RWPE1 (cell line): ENCODE measurements at regions not wholly inside any gene's neighbourhood (a gene's known extent, or its start where the extent isn't known, plus 50 kb on each side); places are given as distances from the start of the nearest gene placed in this dataset.

ENCODE experiments used
- CTCF ChIA-PET: fragments of 350-600 bp; sonication (Branson Sonifier 250); formaldehyde crosslinking; extraction: SDS; loops from one replicate; lab custom pipeline; 2021; lab: Yijun Ruan, JAX
- POLR2A ChIA-PET: fragments of 400-600 bp; formaldehyde crosslinking; extraction: SDS; loops from one replicate; lab custom pipeline; 2020; ENCODE audit warnings: antibody characterized with exemption; ENCODE audit not compliant: low non-redundant PET; lab: Yijun Ruan, JAX
- DNase-seq: peaks from one replicate; pipeline ENCODE4 v3.0.0; 2012; ENCODE audit warnings: low spot score
- H3K27ac ChIP-seq: fragments of 450-650 bp; 2 replicates; pipeline ENCODE4 v1.5.1; 2017
- TF ChIP-seq, protein P1 (sequence below): fragments of 450-650 bp; conservative IDR thresholded peaks from 2 replicates; pipeline ENCODE4 v1.5.1; 2017; ENCODE audit warnings: low read depth, mild to moderate bottlenecking

DNA sequence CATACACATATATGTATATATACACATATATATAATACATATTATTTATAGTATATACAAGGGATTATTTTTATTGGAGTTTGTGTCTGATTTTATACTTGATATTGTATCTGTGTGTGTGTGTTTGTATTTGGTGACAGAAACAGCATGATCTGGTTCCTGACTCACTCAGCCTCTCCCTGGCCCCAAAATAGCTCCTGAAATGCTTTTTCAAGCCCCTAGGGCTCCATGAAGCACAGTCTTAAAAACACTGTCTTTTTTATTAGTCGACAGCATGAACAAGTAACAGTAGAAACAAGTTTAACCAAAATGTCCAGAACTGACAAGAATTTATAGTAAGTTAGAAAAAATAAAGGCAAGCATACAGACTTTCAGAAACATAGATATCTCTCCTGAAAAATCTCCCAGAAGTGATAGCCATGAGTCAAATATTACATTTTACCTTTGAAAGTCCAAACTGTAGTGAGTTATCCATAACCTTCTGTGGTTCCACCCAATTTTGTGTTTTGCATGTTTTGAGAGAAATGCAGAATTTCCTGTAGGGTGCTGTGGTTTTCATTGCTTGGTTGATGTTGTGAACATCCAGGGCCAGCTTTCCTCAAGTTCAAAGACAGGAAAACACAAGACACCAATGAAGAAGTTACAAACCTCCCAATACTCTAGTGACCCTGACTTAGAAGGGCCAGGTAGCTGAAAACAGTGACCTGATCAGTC is 98.5 kb upstream of the CCDC80 start:
- POLR2A ChIA-PET: no interaction called here
- no peak for DNase-seq
- TF ChIP-seq, protein P1, sequence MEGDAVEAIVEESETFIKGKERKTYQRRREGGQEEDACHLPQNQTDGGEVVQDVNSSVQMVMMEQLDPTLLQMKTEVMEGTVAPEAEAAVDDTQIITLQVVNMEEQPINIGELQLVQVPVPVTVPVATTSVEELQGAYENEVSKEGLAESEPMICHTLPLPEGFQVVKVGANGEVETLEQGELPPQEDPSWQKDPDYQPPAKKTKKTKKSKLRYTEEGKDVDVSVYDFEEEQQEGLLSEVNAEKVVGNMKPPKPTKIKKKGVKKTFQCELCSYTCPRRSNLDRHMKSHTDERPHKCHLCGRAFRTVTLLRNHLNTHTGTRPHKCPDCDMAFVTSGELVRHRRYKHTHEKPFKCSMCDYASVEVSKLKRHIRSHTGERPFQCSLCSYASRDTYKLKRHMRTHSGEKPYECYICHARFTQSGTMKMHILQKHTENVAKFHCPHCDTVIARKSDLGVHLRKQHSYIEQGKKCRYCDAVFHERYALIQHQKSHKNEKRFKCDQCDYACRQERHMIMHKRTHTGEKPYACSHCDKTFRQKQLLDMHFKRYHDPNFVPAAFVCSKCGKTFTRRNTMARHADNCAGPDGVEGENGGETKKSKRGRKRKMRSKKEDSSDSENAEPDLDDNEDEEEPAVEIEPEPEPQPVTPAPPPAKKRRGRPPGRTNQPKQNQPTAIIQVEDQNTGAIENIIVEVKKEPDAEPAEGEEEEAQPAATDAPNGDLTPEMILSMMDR: no peak
- CTCF ChIA-PET: interaction anchor here (1.0 kb wide), 1 partner anchor 46 kb away, joined by 3 read pairs; no protein-coding TSS in a partner anchor
- H3K27ac ChIP-seq: no peak overlapping the region

DNA sequence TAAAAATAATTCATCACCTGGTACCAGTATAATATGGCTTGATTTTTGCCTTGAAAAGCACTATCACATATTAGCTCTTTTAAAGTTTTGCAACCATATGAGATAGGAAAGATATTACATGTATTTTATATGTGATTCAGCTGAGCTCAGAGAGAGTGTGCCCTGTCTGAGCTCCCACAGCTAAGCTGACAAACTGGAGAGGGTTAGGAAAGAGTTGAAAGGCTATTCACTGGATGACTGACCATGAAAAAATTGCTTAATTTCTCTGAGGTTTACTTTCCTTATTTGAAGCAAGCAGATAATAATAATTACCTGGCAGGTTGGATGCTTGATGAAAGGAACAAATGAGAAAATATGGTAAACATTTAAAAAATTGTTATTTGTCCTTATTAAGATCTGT is 97.4 kb upstream of the CCDC80 start:
- H3K27ac ChIP-seq: no peak overlapping the region
- no peak for DNase-seq
- TF ChIP-seq, protein P1: no peak
- ChIA-PET POLR2A (no interaction called here), CTCF (no interaction called here)

DNA sequence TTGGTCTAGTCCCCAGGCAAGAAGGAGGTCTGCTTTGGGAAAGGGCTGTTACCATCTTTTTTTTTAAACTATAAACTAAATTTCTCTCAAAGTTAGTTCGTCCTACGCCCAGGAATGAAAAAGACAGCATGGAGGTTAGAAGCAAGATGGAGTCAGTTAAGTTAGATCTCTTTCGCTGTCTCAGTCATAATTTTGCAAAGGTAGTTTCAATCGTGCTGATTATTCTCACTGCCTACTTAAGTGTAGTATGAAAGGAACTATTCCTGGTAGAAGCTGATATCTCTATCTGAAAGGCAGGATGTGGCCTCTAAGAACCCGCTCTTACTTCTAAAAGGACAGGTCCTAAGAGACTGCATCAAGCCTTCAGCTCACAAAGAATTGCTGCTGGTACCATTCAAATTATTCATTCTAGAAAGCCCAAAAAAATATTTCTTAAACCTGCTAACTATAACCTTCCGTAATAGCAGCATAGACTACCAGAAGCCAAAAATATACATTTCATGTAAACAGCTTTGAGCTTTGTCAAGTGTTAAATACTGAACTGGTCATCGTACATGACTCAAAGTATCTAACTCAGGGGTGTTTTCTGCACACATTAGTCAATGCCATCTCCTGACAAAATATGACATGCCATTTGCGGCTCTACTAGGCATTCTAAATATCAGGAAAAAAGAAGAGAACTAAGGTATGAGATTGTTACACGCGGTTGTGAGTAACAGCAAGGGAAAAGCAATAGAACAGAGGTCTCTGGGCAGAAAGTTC is 96.0 kb upstream of the CCDC80 start:
- DNase-seq: no peak
- no peak overlapping the region for H3K27ac ChIP-seq
- ChIA-PET CTCF (interaction anchor here (0.8 to 0.9 kb wide), 2 partner anchors 12 to 43 kb away, joined by 3 to 5 read pairs; no protein-coding TSS in a partner anchor), POLR2A (no interaction called here)
- TF ChIP-seq, protein P1: no peak

DNA sequence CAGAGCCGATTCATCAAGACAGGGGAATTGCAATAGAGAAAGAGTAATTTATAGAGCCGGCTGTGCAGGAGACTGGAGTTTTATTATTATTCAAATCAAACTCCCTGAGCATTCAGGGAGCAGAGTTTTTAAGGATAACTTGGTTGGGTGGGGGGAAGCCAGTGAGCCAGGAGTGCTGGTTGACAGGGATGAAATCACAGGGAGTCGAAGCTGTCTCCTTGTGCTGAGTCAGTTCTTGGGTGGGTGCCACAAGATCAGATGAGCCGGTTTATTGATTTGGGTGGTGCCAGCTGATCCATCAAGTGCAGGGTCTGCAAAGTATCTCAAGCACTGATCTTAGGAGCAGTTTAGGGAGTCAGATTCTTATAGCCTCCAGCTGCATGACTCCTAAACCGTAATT is 95.4 kb upstream of the CCDC80 start:
- no peak for DNase-seq
- ChIA-PET CTCF (interaction anchor here (0.8 to 2.1 kb wide), 3 partner anchors 13 to 47 kb away, joined by 3 to 9 read pairs (median 5); no protein-coding TSS in a partner anchor), POLR2A (no interaction called here)
- TF ChIP-seq, protein P1: no peak
- H3K27ac ChIP-seq: no peak overlapping the region

DNA sequence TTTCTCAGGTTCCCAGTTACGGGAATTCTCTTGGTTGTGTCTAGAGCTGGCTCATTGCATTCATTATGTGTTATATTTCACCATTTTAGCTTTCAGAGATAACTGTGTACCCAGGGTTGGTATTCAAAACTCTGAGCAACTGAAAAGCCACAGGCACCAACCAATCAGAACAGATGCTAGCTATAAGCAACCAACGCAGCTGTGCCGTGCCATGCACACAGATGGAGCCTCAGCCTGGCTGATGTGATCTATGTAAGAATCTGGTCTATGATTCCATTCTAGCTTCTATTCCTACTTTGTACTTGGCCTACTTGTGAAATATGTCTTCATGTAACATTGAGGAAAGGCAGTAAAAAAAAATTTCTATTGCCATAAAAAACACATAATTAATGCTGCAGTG is 95.0 kb upstream of the CCDC80 start:
- ChIA-PET POLR2A (no interaction called here), CTCF (interaction anchor here (0.6 to 2.1 kb wide), 4 partner anchors 14 to 1073 kb away, joined by 3 to 25 read pairs (median 6); no protein-coding TSS in a partner anchor)
- DNase-seq: no peak
- no peak overlapping the region for H3K27ac ChIP-seq
- TF ChIP-seq, protein P1: no peak

DNA sequence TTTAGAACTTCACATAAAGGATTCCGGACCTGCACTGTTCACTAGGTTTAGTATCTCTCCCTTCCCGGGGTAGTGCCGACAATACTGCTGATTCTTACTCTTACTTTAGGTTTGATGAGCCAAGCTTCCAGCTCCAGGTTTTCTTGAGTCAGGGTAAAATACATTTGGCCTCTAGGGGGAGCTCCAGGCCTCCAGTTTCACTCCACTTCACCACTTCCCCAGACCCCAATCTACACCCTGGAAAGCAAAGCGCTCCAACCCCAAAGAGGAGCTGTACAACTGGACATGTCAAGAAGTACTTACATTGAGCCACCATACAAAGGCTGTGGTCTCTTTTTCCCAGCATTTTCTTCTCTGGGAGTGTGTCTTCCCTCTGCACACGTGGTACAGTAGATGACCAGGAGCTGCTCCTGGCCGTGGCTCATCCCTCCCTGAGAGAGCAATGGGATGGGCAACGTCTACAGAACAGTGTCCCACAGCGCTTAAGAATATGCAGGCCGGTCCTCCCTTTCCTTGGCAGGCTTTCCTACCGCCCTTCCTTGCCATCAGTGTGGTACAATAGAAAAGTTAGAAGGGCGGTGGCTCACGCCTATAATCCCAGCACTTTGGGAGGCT is 93.9 kb upstream of the CCDC80 start:
- ChIA-PET POLR2A (no interaction called here), CTCF (interaction anchor here (0.5 to 2.1 kb wide), 20 partner anchors 10 to 492 kb away, joined by 3 to 25 read pairs (median 4); partner anchors contain the start of gene CD200R1)
- TF ChIP-seq, protein P1: peak; percentile 43
- DNase-seq: peak; percentile 52
- H3K27ac ChIP-seq: no peak overlapping the region
